ENCODE measurements at regions not wholly inside any gene's neighbourhood (a gene's known extent, or its start where the extent isn't known, plus 50 kb on each side); places are given as distances from the start of the nearest gene placed in this dataset.

DNA sequence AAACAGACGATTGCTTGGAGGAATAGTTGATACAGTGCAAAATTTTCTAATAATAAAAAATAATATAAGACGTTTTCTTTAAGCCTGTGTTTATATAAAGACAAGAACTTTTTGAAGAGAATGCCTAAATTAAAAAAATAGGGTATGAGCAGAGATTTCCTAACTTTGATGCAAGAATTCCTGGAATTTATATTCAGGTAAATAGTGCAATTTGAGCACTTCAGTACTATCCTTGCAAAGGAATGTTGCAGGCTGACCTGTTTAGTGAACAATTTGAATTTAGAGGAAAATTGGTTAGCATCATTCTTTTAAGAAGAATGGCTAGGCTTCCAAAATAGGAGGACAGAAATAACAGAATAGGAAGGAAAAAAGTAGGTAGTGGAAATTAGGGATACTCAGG is 1172.3 kb downstream of the HACE1 start:
- H3K27me3 ChIP-seq (ENCODE audit: control insufficient read depth in 2 of 2, insufficient read depth in 2 of 2, low read length in 2 of 2), result no peaks in the 10 kb centered on the region
- H3K9me1 ChIP-seq (ENCODE audit: control insufficient read depth, insufficient read depth, low read length), result no peaks in the 10 kb centered on the region
- H3K4me2 ChIP-seq (ENCODE audit: insufficient read depth, low read length), result no peak overlapping the region
- in situ Hi-C loops (cut with MboI), result no loop called here
- BruUV-seq (replicated peaks), result no TSS peak
- H3K79me2 ChIP-seq (ENCODE audit: control insufficient read depth, insufficient read depth, low read length), result no peaks in the 10 kb centered on the region
- no peaks in the 10 kb centered on the region for H3K4me1 ChIP-seq (replicated peaks in 1 of 2; ENCODE audit: control insufficient read depth in 2 of 2, insufficient read depth in 2 of 2, low read length in 2 of 2)
- ChIA-PET POLR2A (no interaction called here), CTCF (ENCODE audit: low intra/inter-chr PET ratio) (no interaction called here)
- intact Hi-C loops (cut with micrococcal nuclease), result no loop called here
- 5% methylated on average over 2 of the region's 2 CpGs for WGBS (ENCODE audit: insufficient coverage, low coverage, missing lambda C conversion rate)
- FAIRE-seq, result no peak
- no peak for DNase-seq (ENCODE audit: extremely low read depth in 1 of 4, low spot score in 3 of 4)
- no peak for ATAC-seq
- no peaks in the 10 kb centered on the region for H3K9me3 ChIP-seq (replicated peaks; ENCODE audit: control insufficient read depth, insufficient read depth, low read depth, low read length)
- no peak overlapping the region for H2AFZ ChIP-seq (ENCODE audit: low read depth, low read length)
- H3K9ac ChIP-seq (ENCODE audit: insufficient read depth in 1 of 2, low read depth in 2 of 2, low read length in 2 of 2), result no peak overlapping the region
- no peak overlapping the region for H3K27ac ChIP-seq (ENCODE audit: extremely low read depth, low read depth, low read length)
- H3K36me3 ChIP-seq (ENCODE audit: control insufficient read depth, insufficient read depth, low read length), result no peaks in the 10 kb centered on the region
- no peaks in the 10 kb centered on the region for H4K20me1 ChIP-seq (replicated peaks; ENCODE audit: control insufficient read depth, insufficient read depth, low read length)
- H3K4me3 ChIP-seq, result no peak overlapping the region
- TF ChIP-seq TGIF2 (CRISPR knock-in tag; IDR thresholded peaks at IDR 0.05) (no peak), ATF7 (IDR thresholded peaks at IDR 0.05) (no peak), ZNF143 (CRISPR knock-in tag; IDR thresholded peaks at IDR 0.05) (no peak), ZNF347 (CRISPR knock-in tag; IDR thresholded peaks at IDR 0.05; ENCODE audit: low read depth) (no peak), RFX7 (CRISPR knock-in tag; IDR thresholded peaks at IDR 0.05) (no peak), ZNF584 (CRISPR knock-in tag; IDR thresholded peaks at IDR 0.05; ENCODE audit: low read depth) (no peak), GATAD2B (IDR thresholded peaks at IDR 0.05; ENCODE audit: borderline replicate concordance) (no peak), KLF6 (CRISPR knock-in tag; IDR thresholded peaks at IDR 0.05; ENCODE audit: borderline replicate concordance) (no peak), STAT5A (IDR thresholded peaks at IDR 0.05; ENCODE audit: borderline replicate concordance, low read length) (no peak), BACH1 (tag; IDR thresholded peaks at IDR 0.05) (no peak), ZSCAN32 (CRISPR knock-in tag; IDR thresholded peaks at IDR 0.05) (no peak), ZBTB1 (CRISPR knock-in tag; IDR thresholded peaks at IDR 0.05; ENCODE audit: borderline replicate concordance, low read depth) (no peak), RAD21 (CRISPR knock-in tag; conservative IDR thresholded peaks at IDR 0.05 in 1 of 2, IDR thresholded peaks at IDR 0.05 in 1 of 2) (no peak)
- TF ChIP-seq, protein P1, sequence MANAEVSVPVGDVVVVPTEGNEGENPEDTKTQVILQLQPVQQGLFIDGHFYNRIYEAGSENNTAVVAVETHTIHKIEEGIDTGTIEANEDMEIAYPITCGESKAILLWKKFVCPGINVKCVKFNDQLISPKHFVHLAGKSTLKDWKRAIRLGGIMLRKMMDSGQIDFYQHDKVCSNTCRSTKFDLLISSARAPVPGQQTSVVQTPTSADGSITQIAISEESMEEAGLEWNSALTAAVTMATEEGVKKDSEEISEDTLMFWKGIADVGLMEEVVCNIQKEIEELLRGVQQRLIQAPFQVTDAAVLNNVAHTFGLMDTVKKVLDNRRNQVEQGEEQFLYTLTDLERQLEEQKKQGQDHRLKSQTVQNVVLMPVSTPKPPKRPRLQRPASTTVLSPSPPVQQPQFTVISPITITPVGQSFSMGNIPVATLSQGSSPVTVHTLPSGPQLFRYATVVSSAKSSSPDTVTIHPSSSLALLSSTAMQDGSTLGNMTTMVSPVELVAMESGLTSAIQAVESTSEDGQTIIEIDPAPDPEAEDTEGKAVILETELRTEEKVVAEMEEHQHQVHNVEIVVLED (CRISPR knock-in tag; IDR thresholded peaks at IDR 0.05), result no peak
